Endometrium (tissue), 2 donors: ENCODE measurements at regions not wholly inside any gene's neighbourhood (a gene's known extent, or its start where the extent isn't known, plus 50 kb on each side); places are given as distances from the start of the nearest gene placed in this dataset.

Experiments used
- FAIRE-seq: peaks from 2 replicates; lab custom pipeline; 2012; peaks lifted over from hg19 to GRCh38; lab: Jason Lieb, UNC
- donor health status: control.
- donor health status: control.

- FAIRE-seq: no peak
Observed at GRCh38 chr6:8215631-8216030, 113.3 kb upstream of the EEF1E1 start.

- FAIRE-seq: no peak
Observed at GRCh38 chr6:8213995-8214394, 111.6 kb upstream of the EEF1E1 start.

GRCh38 chr6:8212720-8213434 lies 110.5 kb upstream of the EEF1E1 start:
- no peak for FAIRE-seq

- FAIRE-seq: no peak
Observed at GRCh38 chr6:8207869-8208191, 105.5 kb upstream of the EEF1E1 start.

- no peak for FAIRE-seq
Observed at GRCh38 chr6:8207191-8207868, 105.0 kb upstream of the EEF1E1 start.

- no peak for FAIRE-seq
Observed at GRCh38 chr6:8203337-8203736, 101.0 kb upstream of the EEF1E1 start.

GRCh38 chr6:8201679-8202078 lies 99.3 kb upstream of the EEF1E1 start:
- no peak for FAIRE-seq

GRCh38 chr6:8200255-8200654 lies 97.9 kb upstream of the EEF1E1 start:
- FAIRE-seq: no peak

GRCh38 chr6:8195714-8196102 lies 93.4 kb upstream of the EEF1E1 start:
- no peak for FAIRE-seq

GRCh38 chr6:8195040-8195713 lies 92.8 kb upstream of the EEF1E1 start:
- no peak for FAIRE-seq

GRCh38 chr6:8194490-8194889 lies 92.1 kb upstream of the EEF1E1 start:
- FAIRE-seq: no peak

- no peak for FAIRE-seq
Observed at GRCh38 chr6:8193541-8193940, 91.2 kb upstream of the EEF1E1 start.

- no peak for FAIRE-seq
Observed at GRCh38 chr6:8192597-8192996, 90.2 kb upstream of the EEF1E1 start.

GRCh38 chr6:8192067-8192466 lies 89.7 kb upstream of the EEF1E1 start:
- FAIRE-seq: no peak

GRCh38 chr6:8191629-8192028 lies 89.3 kb upstream of the EEF1E1 start:
- FAIRE-seq: no peak

- no peak for FAIRE-seq
Observed at GRCh38 chr6:8187209-8187608, 84.9 kb upstream of the EEF1E1 start.

- no peak for FAIRE-seq
Observed at GRCh38 chr6:8182902-8183665, 80.7 kb upstream of the EEF1E1 start.

- no peak for FAIRE-seq
Observed at GRCh38 chr6:8181951-8182845, 79.8 kb upstream of the EEF1E1 start.

GRCh38 chr6:8181160-8181881 lies 79.0 kb upstream of the EEF1E1 start:
- no peak for FAIRE-seq

- peak; percentile 64 for FAIRE-seq
Observed at GRCh38 chr6:8180327-8181159, 78.2 kb upstream of the EEF1E1 start.
